GM13976 (cell line): ENCODE measurements at regions not wholly inside any gene's neighbourhood (a gene's known extent, or its start where the extent isn't known, plus 50 kb on each side); places are given as distances from the start of the nearest gene placed in this dataset.
"Not testable (repeated sequence)": the region's sequence is repeated elsewhere in the genome, so short reads cannot be mapped to it uniquely, and the experiment has no call there.

Source experiments
- DNase-seq: peaks from one replicate; pipeline ENCODE4 v3.0.0; 2012; ENCODE audit warnings: low spot score
- CTCF ChIP-seq: IDR thresholded peaks from 2 replicates; pipeline ENCODE4 v1.5.1; 2012; ENCODE audit warnings: borderline replicate concordance, mild to moderate bottlenecking; ENCODE audit not compliant: insufficient read depth; ENCODE audit errors: extremely low read depth, missing control alignments, control extremely low read depth
- in situ Hi-C: fragments of 300-500 bp; cut with MboI; formaldehyde crosslinking; loops from one replicate; pipeline ENCODE4 v1.12.0; 2022; ENCODE audit warnings: low sequenced_read_pairs, mixed read lengths, inconsistent platforms; ENCODE audit not compliant: unreplicated experiment

DNA sequence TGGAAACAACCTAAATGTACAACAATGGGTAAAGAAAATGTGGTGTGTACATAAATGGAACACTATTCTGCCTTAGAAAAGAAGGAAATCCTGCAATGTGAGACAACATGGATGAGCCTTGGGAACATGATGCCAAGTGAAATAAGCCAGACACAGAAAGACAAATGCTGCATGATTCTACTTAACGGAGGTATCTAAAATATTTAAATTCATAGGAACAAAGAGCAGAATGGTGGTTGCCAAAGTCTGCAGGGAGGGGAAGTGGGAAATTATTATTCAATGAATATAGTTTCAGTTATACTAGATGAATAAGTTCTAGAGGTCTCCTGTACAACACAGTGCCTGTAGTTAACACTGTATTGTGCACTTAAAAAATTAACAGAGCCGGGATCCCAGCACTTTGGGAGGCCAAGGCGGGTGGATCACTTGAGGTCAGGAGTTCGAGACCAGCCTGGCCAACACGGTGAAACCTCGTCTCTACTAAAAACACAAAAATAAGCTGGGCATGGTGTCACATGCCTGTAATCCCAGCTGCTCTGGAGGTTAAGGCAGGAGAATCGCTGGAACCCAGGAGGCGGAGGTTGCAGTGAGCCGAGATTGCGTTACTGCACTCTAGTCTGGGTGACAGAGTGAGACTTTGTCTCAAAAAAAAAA is 71.4 kb upstream of the SNX9 start:
- no peak for TF ChIP-seq CTCF
- no peak for DNase-seq
- in situ Hi-C loops, result no loop called here

DNA sequence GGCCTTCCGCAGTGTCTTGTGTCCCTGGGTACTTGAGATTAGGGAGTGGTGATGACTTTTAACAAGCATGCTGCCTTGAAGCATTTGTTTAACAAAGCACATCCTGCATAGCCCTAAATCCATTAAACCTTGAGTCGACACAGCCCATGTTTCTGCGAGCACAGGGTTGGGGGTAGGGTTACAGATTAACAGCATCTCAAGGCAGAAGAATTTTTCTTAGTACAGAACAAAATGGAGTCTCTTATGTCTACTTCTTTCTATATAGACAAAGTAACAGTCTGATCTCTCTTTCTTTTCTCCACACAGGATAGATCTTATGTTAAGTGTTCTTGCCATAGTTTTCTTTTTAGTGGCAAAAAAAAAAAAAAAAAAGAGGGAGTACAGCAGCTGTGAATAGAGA is 70.2 kb upstream of the SNX9 start:
- DNase-seq, in situ Hi-C loops: not testable (repeated sequence)

GRCh38 chr6:157753291-157753690 is 69.8 kb upstream of the SNX9 start:
- in situ Hi-C loops, result no loop called here
- no peak for DNase-seq
- TF ChIP-seq CTCF, result no peak

- DNase-seq, in situ Hi-C loops: not testable (repeated sequence)
These were observed 69.2 kb upstream of the SNX9 start for GRCh38 chr6:157753801-157754200.

- in situ Hi-C loops, result no loop called here
- no peak for DNase-seq
These were observed 68.7 kb upstream of the SNX9 start for GRCh38 chr6:157754351-157754750.

DNA sequence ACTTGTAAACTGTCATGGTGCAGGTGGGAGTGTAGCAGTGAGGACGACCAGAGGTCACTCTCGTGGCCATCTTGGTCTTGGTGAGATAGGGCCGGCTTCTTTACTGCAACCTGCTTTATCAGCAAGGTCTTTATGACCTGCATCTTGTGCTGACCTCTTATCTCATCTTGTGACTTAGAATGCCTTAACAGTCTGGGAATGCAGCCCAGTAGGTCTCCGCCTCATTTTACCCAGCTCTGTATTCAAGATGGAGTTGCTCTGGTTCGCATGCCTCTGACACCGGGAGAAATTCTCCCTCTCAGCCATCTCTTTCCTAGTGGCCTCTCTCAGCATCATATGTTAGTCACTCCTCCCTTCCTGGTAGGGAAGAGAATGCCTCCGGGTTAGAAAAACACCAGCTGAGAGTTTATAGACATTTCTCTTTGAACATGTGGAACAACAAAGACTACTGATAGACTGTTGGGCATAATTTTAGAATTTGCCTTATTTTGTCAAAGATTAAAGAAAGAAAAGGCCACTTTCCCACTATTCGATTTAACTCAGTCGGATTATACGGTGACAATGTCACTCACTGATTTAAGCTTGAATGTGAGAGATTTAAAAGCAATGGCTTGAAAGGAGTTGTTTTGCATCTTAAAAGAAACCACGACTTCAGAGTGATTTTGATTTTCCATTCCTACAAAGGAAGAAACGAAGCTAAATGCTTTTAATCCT is 67.9 kb upstream of the SNX9 start:
- in situ Hi-C loops, result loop anchor here (5.0 kb wide), 1 partner anchor 122 kb away; no protein-coding TSS in a partner anchor
- no peak for TF ChIP-seq CTCF
- no peak for DNase-seq

More at GRCh38 chr6:157754351-157754750, 68.7 kb upstream of the SNX9 start:
- no peak for TF ChIP-seq CTCF

GRCh38 chr6:157755746-157756411 is 67.2 kb upstream of the SNX9 start:
- TF ChIP-seq CTCF, result no peak
- in situ Hi-C loops, result loop anchor here (5.0 kb wide), 1 partner anchor 121 kb away; no protein-coding TSS in a partner anchor
- no peak for DNase-seq
